ENCODE measurements at regions not wholly inside any gene's neighbourhood (a gene's known extent, or its start where the extent isn't known, plus 50 kb on each side); places are given as distances from the start of the nearest gene placed in this dataset.

GRCh38 chr18:73986711-73987110, 160.9 kb downstream of the FBXO15 start:
- TF ChIP-seq CTCF (conservative IDR thresholded peaks at IDR 0.05) (no peak), ZFX (IDR thresholded peaks at IDR 0.05) (no peak)

All from C4-2B (cell line).